Right lobe of liver (tissue), 6 donors: ENCODE measurements at regions not wholly inside any gene's neighbourhood (a gene's known extent, or its start where the extent isn't known, plus 50 kb on each side); places are given as distances from the start of the nearest gene placed in this dataset.
"Not testable (repeated sequence)": the region's sequence is repeated elsewhere in the genome, so short reads cannot be mapped to it uniquely, and the experiment has no call there.

Experiments
- ATAC-seq, 4 donors: fragments of 200-7000 bp; cut with Tn5 transposase; one replicate each; pipeline ENCODE4 v1.9.1; 2020; ENCODE audit warnings: mild to moderate bottlenecking in 4 of 4, moderate library complexity in 4 of 4
- DNase-seq, 3 donors: peaks; one replicate each; pipeline ENCODE4 v3.0.0-alpha.2; 2020
- H3K27ac ChIP-seq, 3 donors: fragments of 200-600 bp; one replicate each; pipeline ENCODE4 v1.8.0; 2022
- H3K27me3 ChIP-seq, 2 donors: fragments of 200-600 bp; one replicate each; pipeline ENCODE4 v1.8.0; 2022
- H3K36me3 ChIP-seq, 4 donors: fragments of 200-600 bp; sonication (generic) in 1 of 4; one replicate each; pipeline versions ENCODE4 v1.5.1 to v1.8.0; 2017 to 2022; ENCODE audit warnings: control low read depth in 1 of 4
- H3K4me1 ChIP-seq, 4 donors: fragments of 200-600 bp; sonication (generic) in 1 of 4; one replicate each; pipeline versions ENCODE4 v1.5.1 to v1.8.0; 2017 to 2022; ENCODE audit warnings: control low read depth in 1 of 4
- H3K4me3 ChIP-seq, 3 donors: fragments of 200-600 bp; one replicate each; pipeline ENCODE4 v1.8.0; 2022
- H3K9me3 ChIP-seq, 4 donors: fragments of 200-600 bp; sonication (generic) in 1 of 4; one replicate each; pipeline versions ENCODE4 v1.5.1 to v1.8.0; 2017 to 2022; ENCODE audit warnings: control low read depth in 1 of 4
- CTCF ChIP-seq, 4 donors: fragments of 200-600 bp in 3 of 4; fragments of 450-650 bp in 1 of 4; IDR thresholded peaks; one replicate each; pipeline versions ENCODE4 v1.5.1 to v1.8.0; 2016 to 2022; ENCODE audit warnings: antibody characterized with exemption in 4 of 4, mild to moderate bottlenecking in 2 of 4
- POLR2A ChIP-seq: fragments of 450-650 bp; IDR thresholded peaks from one replicate; pipeline ENCODE4 v1.6.1; 2017; ENCODE audit warnings: antibody characterized with exemption, mild to moderate bottlenecking
- WGBS: methylation state at CpG from one replicate; pipeline ENCODE4 v1.1.6; 2018; ENCODE audit warnings: low coverage, low lambda C conversion rate; ENCODE audit not compliant: insufficient coverage; ENCODE audit errors: missing lambda C conversion rate; 5-methylcytosine and 5-hydroxymethylcytosine counted together
- intact Hi-C, 2 donors: fragments of 100-400 bp; cut with DNase I; formaldehyde crosslinking; loops; one replicate each; pipeline versions ENCODE4 v1.11.2 to v1.14.1; 2022
- donor health status: DM: no; HTN: yes; CAD: no.
- donor health status: DM: no; HTN: no; CAD: no.
- donor health status: DM: no; HTN: no; CAD: no.
- donor health status: DM: no; HTN: yes; CAD: no.
- donor health status: DM: no; HTN: yes; CAD: no.

GRCh38 chr19:21608571-21608970 lies 103.2 kb downstream of the ZNF429 start:
- TF ChIP-seq POLR2A = no peak
- no peak for TF ChIP-seq CTCF (IDR thresholded peaks at IDR 0.05)

GRCh38 chr19:21607449-21607848 lies 102.0 kb downstream of the ZNF429 start:
- Histone ChIP-seq H3K9me3 (no peaks in the 10 kb centered on the region), H3K4me3 (no peak overlapping the region), H3K4me1 (peaks cover 0 to 7% (median 0%) of the 10 kb centered on the region in 4 donors), H3K27ac (no peak overlapping the region), H3K27me3 (no peaks in the 10 kb centered on the region), H3K36me3 (no peaks in the 10 kb centered on the region)
- ATAC-seq (no peak), DNase-seq (no peak)
- no peak for TF ChIP-seq CTCF (IDR thresholded peaks at IDR 0.05)
- no peak for TF ChIP-seq POLR2A
- WGBS = 67% methylated on average over 4 of the region's 4 CpGs
- intact Hi-C loops = no loop called here

More at GRCh38 chr19:21608571-21608970, 103.2 kb downstream of the ZNF429 start:
- Histone ChIP-seq H3K4me1 (peaks cover 0 to 7% (median 0%) of the 10 kb centered on the region in 4 donors), H3K36me3 (no peaks in the 10 kb centered on the region), H3K9me3 (no peaks in the 10 kb centered on the region), H3K27me3 (no peaks in the 10 kb centered on the region), H3K4me3 (no peak overlapping the region), H3K27ac (no peak overlapping the region)
- DNase-seq (no peak), ATAC-seq (no peak)
- intact Hi-C loops = no loop called here
- WGBS = 50% methylated on average over 2 of the region's 2 CpGs

- H3K4me3 ChIP-seq, ATAC-seq, H3K36me3 ChIP-seq, H3K27me3 ChIP-seq, H3K4me1 ChIP-seq, H3K27ac ChIP-seq, H3K9me3 ChIP-seq, DNase-seq, intact Hi-C loops: not testable (repeated sequence)
- no CpG with 5 or more reads among the region's 31 CpGs for WGBS
These were observed 101.6 kb downstream of the ZNF429 start for GRCh38 chr19:21607011-21607410.

GRCh38 chr19:21606326-21606725 lies 100.9 kb downstream of the ZNF429 start:
- H3K4me1 ChIP-seq, H3K4me3 ChIP-seq, H3K27ac ChIP-seq, ATAC-seq, H3K27me3 ChIP-seq, H3K9me3 ChIP-seq, intact Hi-C loops, DNase-seq, H3K36me3 ChIP-seq: not testable (repeated sequence)
- 66% methylated on average over 2 of the region's 5 CpGs for WGBS

GRCh38 chr19:21604951-21605476 lies 99.6 kb downstream of the ZNF429 start:
- TF ChIP-seq CTCF (IDR thresholded peaks at IDR 0.05) (no peak), POLR2A (no peak)
- Histone ChIP-seq H3K27me3 (no peaks in the 10 kb centered on the region), H3K4me3 (peak overlapping the region; percentile 35 to 56 (median 53)), H3K36me3 (no peaks in the 10 kb centered on the region), H3K4me1 (peaks cover 0 to 7% (median 0%) of the 10 kb centered on the region in 4 donors), H3K27ac (peak overlapping the region; percentile 24 to 79 (median 74)), H3K9me3 (no peaks in the 10 kb centered on the region)
- 22% methylated on average over 8 of the region's 8 CpGs for WGBS
- ATAC-seq = peak; percentile 58 to 76 (median 66)
- intact Hi-C loops = no loop called here
- peak in 1 of 3 donors; percentile 33 for DNase-seq
